ENCODE measurements at regions not wholly inside any gene's neighbourhood (a gene's known extent, or its start where the extent isn't known, plus 50 kb on each side); places are given as distances from the start of the nearest gene placed in this dataset.
"Not testable (repeated sequence)": the region's sequence is repeated elsewhere in the genome, so short reads cannot be mapped to it uniquely, and the experiment has no call there.

GRCh38 chr1:184851822-184852746, 97.4 kb upstream of the EDEM3 start:
- no peak for DNase-seq

GRCh38 chr1:184843732-184844495, 89.3 kb upstream of the EDEM3 start:
- DNase-seq: no peak

GRCh38 chr1:184840596-184840995, 85.9 kb upstream of the EDEM3 start:
- DNase-seq: no peak

- no peak for DNase-seq
Observed at GRCh38 chr1:184838504-184838951, 83.9 kb upstream of the EDEM3 start.

- DNase-seq: no peak
Observed at GRCh38 chr1:184836934-184837895, 82.6 kb upstream of the EDEM3 start.

- no peak for DNase-seq
Observed at GRCh38 chr1:184836141-184836540, 81.5 kb upstream of the EDEM3 start.

GRCh38 chr1:184833994-184834393, 79.3 kb upstream of the EDEM3 start:
- not testable (repeated sequence) for DNase-seq

- no peak for DNase-seq
Observed at GRCh38 chr1:184832517-184832916, 77.9 kb upstream of the EDEM3 start.

GRCh38 chr1:184829496-184829895, 74.8 kb upstream of the EDEM3 start:
- not testable (repeated sequence) for DNase-seq

- no peak for DNase-seq
Observed at GRCh38 chr1:184828369-184828717, 73.7 kb upstream of the EDEM3 start.

GRCh38 chr1:184827600-184828368, 73.1 kb upstream of the EDEM3 start:
- no peak for DNase-seq

GRCh38 chr1:184826001-184826400, 71.3 kb upstream of the EDEM3 start:
- no peak for DNase-seq

GRCh38 chr1:184825571-184825970, 70.9 kb upstream of the EDEM3 start:
- no peak for DNase-seq

GRCh38 chr1:184824691-184825323, 70.1 kb upstream of the EDEM3 start:
- DNase-seq: no peak

GRCh38 chr1:184823080-184823479, 68.4 kb upstream of the EDEM3 start:
- no peak for DNase-seq

GRCh38 chr1:184822267-184822666, 67.6 kb upstream of the EDEM3 start:
- DNase-seq: no peak

- no peak for DNase-seq
Observed at GRCh38 chr1:184821658-184822057, 67.0 kb upstream of the EDEM3 start.

GRCh38 chr1:184820956-184821355, 66.3 kb upstream of the EDEM3 start:
- no peak for DNase-seq

- no peak for DNase-seq
Observed at GRCh38 chr1:184820218-184820750, 65.6 kb upstream of the EDEM3 start.

- DNase-seq: no peak
Observed at GRCh38 chr1:184818646-184819045, 64.0 kb upstream of the EDEM3 start.

GRCh38 chr1:184817003-184817402, 62.3 kb upstream of the EDEM3 start:
- DNase-seq: not testable (repeated sequence)

Measured in NCI-H146 (cell line).